Left lung (tissue), 4 donors: ENCODE measurements at regions not wholly inside any gene's neighbourhood (a gene's known extent, or its start where the extent isn't known, plus 50 kb on each side); places are given as distances from the start of the nearest gene placed in this dataset.

Experiments
- ATAC-seq: fragments of 200-7000 bp; cut with Tn5 transposase; one replicate; pipeline ENCODE4 v1.9.1; 2020; ENCODE audit warnings: moderate library complexity
- DNase-seq, 4 donors: peaks; one replicate each; pipeline ENCODE4 v3.0.0-alpha.2; 2013 to 2020
- H3K27ac ChIP-seq, 2 donors: fragments of 200-600 bp; sonication (generic) in 1 of 2; one replicate each; pipeline versions ENCODE4 v1.5.0 to v1.8.0; 2020 to 2021
- H3K27me3 ChIP-seq, 2 donors: fragments of 200-600 bp; sonication (generic) in 1 of 2; one replicate each; pipeline versions ENCODE4 v1.5.0 to v1.8.0; 2020 to 2021
- H3K36me3 ChIP-seq, 2 donors: fragments of 200-600 bp; sonication (generic) in 1 of 2; one replicate each; pipeline versions ENCODE4 v1.5.0 to v1.8.0; 2020 to 2021
- H3K4me1 ChIP-seq, 2 donors: fragments of 200-600 bp; one replicate each; pipeline ENCODE4 v1.8.0; 2021
- H3K4me3 ChIP-seq, 2 donors: fragments of 200-600 bp; sonication (generic) in 1 of 2; one replicate each; pipeline versions ENCODE4 v1.5.0 to v1.8.0; 2020 to 2021; ENCODE audit warnings: mild to moderate bottlenecking in 1 of 2
- H3K9me3 ChIP-seq, 2 donors: fragments of 200-600 bp; sonication (generic) in 1 of 2; one replicate each; pipeline versions ENCODE4 v1.5.0 to v1.8.0; 2020 to 2021
- CTCF ChIP-seq, 2 donors: fragments of 200-600 bp; sonication (generic) in 1 of 2; IDR thresholded peaks; one replicate each; pipeline versions ENCODE4 v1.5.0 to v1.8.0; 2021; ENCODE audit warnings: antibody characterized with exemption in 2 of 2
- intact Hi-C, 2 donors: fragments of 100-400 bp; cut with DNase I; formaldehyde crosslinking; loops; one replicate each; pipeline versions ENCODE4 v1.11.2 to v1.14.2; 2022
- donor health status: DM: no; HTN: yes; CAD: no.
- donor health status: DM: no; HTN: no; CAD: no.

- ATAC-seq (no peak), DNase-seq (no peak)
- Histone ChIP-seq H3K9me3 (peaks cover 0 to 46% of the 10 kb centered on the region in 2 donors), H3K36me3 (no peaks in the 10 kb centered on the region), H3K27me3 (no peaks in the 10 kb centered on the region), H3K27ac (no peak overlapping the region), H3K4me3 (no peak overlapping the region), H3K4me1 (no peaks in the 10 kb centered on the region)
- intact Hi-C loops = no loop called here
- no peak for TF ChIP-seq CTCF (IDR thresholded peaks at IDR 0.05)
These were observed 196.9 kb upstream of the CNTNAP2 start for GRCh38 chr7:145919712-145920111.

DNA sequence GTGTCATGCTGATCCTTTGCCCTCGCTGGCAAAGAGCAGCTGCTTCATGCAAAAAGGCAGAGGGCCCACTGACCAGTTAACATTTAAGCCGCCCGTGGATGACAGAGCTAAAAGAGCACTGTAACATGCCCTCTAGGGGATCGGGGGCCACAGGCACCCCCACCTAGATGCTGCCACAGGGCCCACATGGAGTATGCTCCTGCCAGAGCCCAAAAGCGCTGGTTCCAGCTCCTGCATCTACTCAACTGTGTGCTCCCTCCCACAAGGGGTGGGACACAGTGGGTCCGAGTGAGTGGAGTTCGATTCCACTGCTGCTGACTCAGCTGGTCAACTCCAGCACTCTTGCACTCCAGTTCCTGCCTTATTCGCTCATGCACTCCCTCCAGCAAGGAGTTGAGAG lies 199.8 kb upstream of the CNTNAP2 start:
- intact Hi-C loops = no loop called here
- Histone ChIP-seq H3K9me3 (peaks cover 0 to 44% of the 10 kb centered on the region in 2 donors), H3K4me1 (no peaks in the 10 kb centered on the region), H3K36me3 (no peaks in the 10 kb centered on the region), H3K4me3 (no peak overlapping the region), H3K27me3 (no peaks in the 10 kb centered on the region), H3K27ac (no peak overlapping the region)
- DNase-seq = no peak
- TF ChIP-seq CTCF (IDR thresholded peaks at IDR 0.05) = no peak
- ATAC-seq = no peak

DNA sequence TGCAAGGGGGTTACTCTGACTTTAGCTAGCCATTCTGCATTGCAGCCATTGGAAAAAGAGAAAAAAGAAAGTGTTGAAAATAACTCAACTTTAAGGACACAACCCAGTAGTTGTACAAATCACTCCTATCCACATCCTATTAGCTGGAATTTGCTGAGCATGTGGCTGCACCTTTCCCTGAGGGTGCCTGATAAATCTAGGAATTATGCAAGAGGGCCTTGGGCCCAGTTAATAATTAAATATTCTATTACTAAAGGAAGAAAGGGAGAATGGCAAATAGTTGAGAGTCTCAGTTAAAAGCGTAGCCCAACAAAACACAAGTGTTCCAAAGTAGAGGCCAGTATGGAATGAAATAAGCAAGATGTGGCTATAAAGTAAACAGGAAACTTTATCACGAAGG lies 200.9 kb upstream of the CNTNAP2 start:
- intact Hi-C loops = no loop called here
- no peaks in the 10 kb centered on the region for H3K27me3 ChIP-seq
- no peak for TF ChIP-seq CTCF (IDR thresholded peaks at IDR 0.05)
- no peak for ATAC-seq
- H3K4me3 ChIP-seq = no peak overlapping the region
- H3K27ac ChIP-seq = no peak overlapping the region
- peaks cover 0 to 41% of the 10 kb centered on the region in 2 donors for H3K9me3 ChIP-seq
- H3K4me1 ChIP-seq = no peaks in the 10 kb centered on the region
- H3K36me3 ChIP-seq = no peaks in the 10 kb centered on the region
- peak in 1 of 4 donors; percentile 0 for DNase-seq

- Histone ChIP-seq H3K4me3 (no peak overlapping the region), H3K27me3 (no peaks in the 10 kb centered on the region), H3K36me3 (no peaks in the 10 kb centered on the region), H3K9me3 (peaks cover 0 to 3% of the 10 kb centered on the region in 2 donors), H3K4me1 (no peaks in the 10 kb centered on the region), H3K27ac (no peak overlapping the region)
- ATAC-seq (no peak), DNase-seq (no peak)
- TF ChIP-seq CTCF (IDR thresholded peaks at IDR 0.05) = no peak
- intact Hi-C loops = no loop called here
These were observed 206.5 kb upstream of the CNTNAP2 start for GRCh38 chr7:145909991-145910513.

- ATAC-seq = no peak
These were observed 212.9 kb upstream of the CNTNAP2 start for GRCh38 chr7:145903658-145904057.

More at GRCh38 chr7:145903658-145904057, 212.9 kb upstream of the CNTNAP2 start:
- H3K36me3 ChIP-seq = no peaks in the 10 kb centered on the region
- TF ChIP-seq CTCF (IDR thresholded peaks at IDR 0.05) = no peak
- no peaks in the 10 kb centered on the region for H3K27me3 ChIP-seq
- intact Hi-C loops = no loop called here
- DNase-seq = no peak
- peaks cover 0 to 11% of the 10 kb centered on the region in 2 donors for H3K9me3 ChIP-seq
- H3K27ac ChIP-seq = no peak overlapping the region
- no peaks in the 10 kb centered on the region for H3K4me1 ChIP-seq
- H3K4me3 ChIP-seq = no peak overlapping the region
